ENCODE measurements at regions not wholly inside any gene's neighbourhood (a gene's known extent, or its start where the extent isn't known, plus 50 kb on each side); places are given as distances from the start of the nearest gene placed in this dataset.

GRCh38 chr20:11377761-11378160 is 539.9 kb upstream of the BTBD3 start:
- Histone ChIP-seq H3K27me3 (ENCODE audit: insufficient read depth, poor library complexity, severe bottlenecking) (no peaks in the 10 kb centered on the region), H3K4me3 (ENCODE audit: severe bottlenecking) (no peak overlapping the region), H3K27ac (ENCODE audit: poor library complexity, severe bottlenecking) (no peak overlapping the region), H3K36me3 (ENCODE audit: low read depth) (no peaks in the 10 kb centered on the region), H3K4me1 (ENCODE audit: insufficient read depth, poor library complexity, severe bottlenecking) (peaks cover 22% of the 10 kb centered on the region), H3K9me3 (ENCODE audit: severe bottlenecking) (no peaks in the 10 kb centered on the region)
- DNase-seq (ENCODE audit: low spot score) (no peak), ATAC-seq (ENCODE audit: low read depth) (no peak)
- TF ChIP-seq CTCF (IDR thresholded peaks at IDR 0.05; ENCODE audit: poor library complexity, severe bottlenecking) = no peak

- Histone ChIP-seq H3K27ac (ENCODE audit: poor library complexity, severe bottlenecking) (no peak overlapping the region), H3K4me1 (ENCODE audit: insufficient read depth, poor library complexity, severe bottlenecking) (peaks cover 22% of the 10 kb centered on the region), H3K36me3 (ENCODE audit: low read depth) (no peaks in the 10 kb centered on the region), H3K27me3 (ENCODE audit: insufficient read depth, poor library complexity, severe bottlenecking) (no peaks in the 10 kb centered on the region), H3K4me3 (ENCODE audit: severe bottlenecking) (no peak overlapping the region), H3K9me3 (ENCODE audit: severe bottlenecking) (no peaks in the 10 kb centered on the region)
- no peak for ATAC-seq (ENCODE audit: low read depth)
- DNase-seq (ENCODE audit: low spot score) = no peak
- TF ChIP-seq CTCF (IDR thresholded peaks at IDR 0.05; ENCODE audit: poor library complexity, severe bottlenecking) = no peak
Measured at GRCh38 chr20:11378252-11378651, 539.4 kb upstream of the BTBD3 start.

GRCh38 chr20:11379257-11380011 is 538.3 kb upstream of the BTBD3 start:
- Histone ChIP-seq H3K36me3 (ENCODE audit: low read depth) (no peaks in the 10 kb centered on the region), H3K9me3 (ENCODE audit: severe bottlenecking) (no peaks in the 10 kb centered on the region), H3K4me3 (ENCODE audit: severe bottlenecking) (no peak overlapping the region), H3K27me3 (ENCODE audit: insufficient read depth, poor library complexity, severe bottlenecking) (no peaks in the 10 kb centered on the region), H3K27ac (ENCODE audit: poor library complexity, severe bottlenecking) (no peak overlapping the region), H3K4me1 (ENCODE audit: insufficient read depth, poor library complexity, severe bottlenecking) (peaks cover 22% of the 10 kb centered on the region)
- ATAC-seq (ENCODE audit: low read depth) = no peak
- no peak for DNase-seq (ENCODE audit: low spot score)
- TF ChIP-seq CTCF (IDR thresholded peaks at IDR 0.05; ENCODE audit: poor library complexity, severe bottlenecking) = no peak

- Histone ChIP-seq H3K4me1 (ENCODE audit: insufficient read depth, poor library complexity, severe bottlenecking) (peaks cover 19% of the 10 kb centered on the region), H3K27me3 (ENCODE audit: insufficient read depth, poor library complexity, severe bottlenecking) (no peaks in the 10 kb centered on the region), H3K36me3 (ENCODE audit: low read depth) (no peaks in the 10 kb centered on the region), H3K27ac (ENCODE audit: poor library complexity, severe bottlenecking) (no peak overlapping the region), H3K4me3 (ENCODE audit: severe bottlenecking) (no peak overlapping the region), H3K9me3 (ENCODE audit: severe bottlenecking) (no peaks in the 10 kb centered on the region)
- TF ChIP-seq CTCF (IDR thresholded peaks at IDR 0.05; ENCODE audit: poor library complexity, severe bottlenecking) = no peak
- ATAC-seq (ENCODE audit: low read depth) (no peak), DNase-seq (ENCODE audit: low spot score) (no peak)
Measured at GRCh38 chr20:11380283-11380682, 537.4 kb upstream of the BTBD3 start.

- no peak overlapping the region for H3K4me3 ChIP-seq (ENCODE audit: severe bottlenecking)
- no peaks in the 10 kb centered on the region for H3K36me3 ChIP-seq (ENCODE audit: low read depth)
- H3K9me3 ChIP-seq (ENCODE audit: severe bottlenecking) = no peaks in the 10 kb centered on the region
- peaks cover 32% of the 10 kb centered on the region for H3K4me1 ChIP-seq (ENCODE audit: insufficient read depth, poor library complexity, severe bottlenecking)
- H3K27me3 ChIP-seq (ENCODE audit: insufficient read depth, poor library complexity, severe bottlenecking) = no peaks in the 10 kb centered on the region
- H3K27ac ChIP-seq (ENCODE audit: poor library complexity, severe bottlenecking) = peak overlapping the region; percentile 66
- DNase-seq (ENCODE audit: low spot score) (no peak), ATAC-seq (ENCODE audit: low read depth) (peak; percentile 87)
- no peak for TF ChIP-seq CTCF (IDR thresholded peaks at IDR 0.05; ENCODE audit: poor library complexity, severe bottlenecking)
Measured at GRCh38 chr20:11387189-11387754, 530.4 kb upstream of the BTBD3 start.

All from RWPE2 (cell line).